ENCODE measurements at regions not wholly inside any gene's neighbourhood (a gene's known extent, or its start where the extent isn't known, plus 50 kb on each side); places are given as distances from the start of the nearest gene placed in this dataset.

DNA sequence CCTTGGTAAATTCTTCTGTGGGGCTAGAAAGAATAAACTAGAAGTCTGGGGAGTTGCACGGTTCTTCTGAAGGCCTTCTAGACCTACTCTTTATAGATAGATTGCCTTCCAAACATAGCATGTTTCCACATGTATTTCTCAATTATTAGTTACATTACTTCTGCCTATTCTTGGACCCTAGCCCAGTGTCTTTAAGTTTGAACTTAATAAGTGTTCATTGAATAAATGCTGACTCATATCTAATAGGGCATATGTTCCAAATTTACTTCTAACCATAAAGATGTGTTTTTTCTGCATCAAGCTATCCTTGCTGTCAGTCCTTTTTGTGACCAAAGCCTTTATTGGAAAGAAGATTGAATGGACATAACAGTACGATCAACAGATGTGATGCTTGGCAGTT lies 503.6 kb upstream of the ZFP42 start:
- TF ChIP-seq CTCF (IDR thresholded peaks at IDR 0.05; ENCODE audit: extremely low read depth, low read depth, low read length), result no peak
- DNase-seq (ENCODE audit: insufficient read length, low spot score, missing footprints), result no peak
- no peak overlapping the region for H2AFZ ChIP-seq (ENCODE audit: low read length)

DNA sequence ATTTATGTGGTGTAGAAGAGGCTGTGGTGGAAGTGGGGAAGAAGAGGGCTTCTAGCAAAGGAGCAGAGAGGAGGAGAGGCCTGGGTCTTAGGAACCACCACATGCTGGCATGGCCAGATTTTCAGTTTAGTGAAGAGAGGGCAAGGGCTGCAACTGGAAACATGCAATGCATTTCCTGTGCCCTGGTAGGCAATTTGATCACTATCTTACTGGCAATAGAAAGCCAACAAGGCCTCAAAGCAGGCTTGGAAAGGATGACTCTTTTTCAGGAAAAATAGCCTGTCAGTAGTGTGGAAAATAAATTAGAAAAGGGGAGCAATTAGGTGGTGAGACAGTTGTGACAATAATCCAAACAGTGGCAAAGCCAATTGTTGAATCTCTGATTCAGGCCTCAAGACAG lies 501.9 kb upstream of the ZFP42 start:
- no peak overlapping the region for H2AFZ ChIP-seq (ENCODE audit: low read length)
- H4K20me1 ChIP-seq (ENCODE audit: insufficient read depth, low read length), result no peaks in the 10 kb centered on the region
- no peaks in the 10 kb centered on the region for H3K4me1 ChIP-seq (ENCODE audit: insufficient read depth, low read length)
- DNase-seq (ENCODE audit: insufficient read length, low spot score, missing footprints), result no peak
- no peak overlapping the region for H3K4me2 ChIP-seq (ENCODE audit: insufficient read depth, low read length)
- TF ChIP-seq CTCF (IDR thresholded peaks at IDR 0.05; ENCODE audit: extremely low read depth, low read depth, low read length), result no peak
- no peaks in the 10 kb centered on the region for H3K36me3 ChIP-seq (ENCODE audit: insufficient read depth, low read length)
- H3K27me3 ChIP-seq (ENCODE audit: insufficient read depth, low read length), result no peaks in the 10 kb centered on the region
- no peaks in the 10 kb centered on the region for H3K79me2 ChIP-seq (ENCODE audit: insufficient read depth, low read length)
- no peaks in the 10 kb centered on the region for H3K9me3 ChIP-seq (ENCODE audit: low read depth, low read length)
- H3K27ac ChIP-seq (ENCODE audit: low read depth, low read length), result no peak overlapping the region
- H3K4me3 ChIP-seq (ENCODE audit: insufficient read depth, low read length), result no peak overlapping the region

More for the DNA sequence above, 503.6 kb upstream of the ZFP42 start:
- H3K27ac ChIP-seq (ENCODE audit: low read depth, low read length), result no peak overlapping the region
- H3K27me3 ChIP-seq (ENCODE audit: insufficient read depth, low read length), result no peaks in the 10 kb centered on the region
- H4K20me1 ChIP-seq (ENCODE audit: insufficient read depth, low read length), result no peaks in the 10 kb centered on the region
- H3K79me2 ChIP-seq (ENCODE audit: insufficient read depth, low read length), result no peaks in the 10 kb centered on the region
- no peaks in the 10 kb centered on the region for H3K9me3 ChIP-seq (ENCODE audit: low read depth, low read length)
- no peak overlapping the region for H3K4me2 ChIP-seq (ENCODE audit: insufficient read depth, low read length)
- H3K4me1 ChIP-seq (ENCODE audit: insufficient read depth, low read length), result no peaks in the 10 kb centered on the region
- H3K36me3 ChIP-seq (ENCODE audit: insufficient read depth, low read length), result no peaks in the 10 kb centered on the region
- H3K4me3 ChIP-seq (ENCODE audit: insufficient read depth, low read length), result no peak overlapping the region

DNA sequence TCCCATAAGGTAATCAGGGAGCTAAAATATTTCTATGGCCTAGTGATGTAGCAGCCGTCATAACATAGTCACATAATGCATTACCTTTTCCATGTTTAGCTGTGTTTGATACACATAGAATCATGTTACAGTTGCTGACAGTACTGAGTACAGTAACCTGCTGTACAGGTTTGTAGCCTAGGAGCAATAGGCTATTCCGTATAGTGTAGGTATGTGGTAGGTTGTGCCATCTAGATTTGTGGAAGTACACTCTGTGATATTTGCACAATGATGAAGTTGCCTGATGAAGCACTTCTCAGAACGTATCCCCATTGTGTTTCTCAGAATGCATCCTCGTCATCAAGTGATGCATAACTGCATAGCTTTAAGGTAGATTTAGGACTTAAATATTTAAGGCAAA lies 495.6 kb upstream of the ZFP42 start:
- H3K36me3 ChIP-seq (ENCODE audit: insufficient read depth, low read length), result no peaks in the 10 kb centered on the region
- no peak overlapping the region for H3K4me3 ChIP-seq (ENCODE audit: insufficient read depth, low read length)
- no peaks in the 10 kb centered on the region for H3K79me2 ChIP-seq (ENCODE audit: insufficient read depth, low read length)
- no peaks in the 10 kb centered on the region for H3K9me3 ChIP-seq (ENCODE audit: low read depth, low read length)
- no peak overlapping the region for H3K27ac ChIP-seq (ENCODE audit: low read depth, low read length)
- no peak for TF ChIP-seq CTCF (IDR thresholded peaks at IDR 0.05; ENCODE audit: extremely low read depth, low read depth, low read length)
- no peaks in the 10 kb centered on the region for H3K4me1 ChIP-seq (ENCODE audit: insufficient read depth, low read length)
- no peaks in the 10 kb centered on the region for H4K20me1 ChIP-seq (ENCODE audit: insufficient read depth, low read length)
- no peak for DNase-seq (ENCODE audit: insufficient read length, low spot score, missing footprints)
- H3K27me3 ChIP-seq (ENCODE audit: insufficient read depth, low read length), result no peaks in the 10 kb centered on the region
- H2AFZ ChIP-seq (ENCODE audit: low read length), result no peak overlapping the region
- no peak overlapping the region for H3K4me2 ChIP-seq (ENCODE audit: insufficient read depth, low read length)

DNA sequence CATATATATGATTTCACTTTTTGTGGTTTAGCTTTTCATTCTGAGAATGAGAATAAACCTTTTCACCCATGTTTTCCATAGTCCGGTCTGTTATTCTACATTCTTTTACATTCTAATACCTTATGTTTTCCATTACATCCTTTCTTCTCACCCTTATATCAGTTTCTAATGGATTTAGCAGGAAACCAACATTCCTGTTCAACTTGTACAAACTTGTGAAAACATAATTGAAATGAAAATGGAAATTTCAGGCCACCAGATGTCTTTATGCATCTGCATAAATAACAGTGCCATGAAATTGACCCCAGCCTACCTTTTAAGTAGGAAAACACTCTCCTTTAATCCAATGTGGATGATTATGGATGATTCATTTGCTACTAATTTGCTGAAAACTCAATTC lies 494.8 kb upstream of the ZFP42 start:
- Histone ChIP-seq H3K27ac (ENCODE audit: low read depth, low read length) (no peak overlapping the region), H3K36me3 (ENCODE audit: insufficient read depth, low read length) (no peaks in the 10 kb centered on the region), H2AFZ (ENCODE audit: low read length) (no peak overlapping the region), H3K4me2 (ENCODE audit: insufficient read depth, low read length) (no peak overlapping the region), H3K27me3 (ENCODE audit: insufficient read depth, low read length) (no peaks in the 10 kb centered on the region), H4K20me1 (ENCODE audit: insufficient read depth, low read length) (no peaks in the 10 kb centered on the region), H3K4me3 (ENCODE audit: insufficient read depth, low read length) (no peak overlapping the region), H3K9me3 (ENCODE audit: low read depth, low read length) (no peaks in the 10 kb centered on the region), H3K4me1 (ENCODE audit: insufficient read depth, low read length) (no peaks in the 10 kb centered on the region), H3K79me2 (ENCODE audit: insufficient read depth, low read length) (no peaks in the 10 kb centered on the region)
- DNase-seq (ENCODE audit: insufficient read length, low spot score, missing footprints), result no peak
- TF ChIP-seq CTCF (IDR thresholded peaks at IDR 0.05; ENCODE audit: extremely low read depth, low read depth, low read length), result no peak
